HG03378 (cell line): ENCODE measurements at regions not wholly inside any gene's neighbourhood (a gene's known extent, or its start where the extent isn't known, plus 50 kb on each side); places are given as distances from the start of the nearest gene placed in this dataset.

Experiments used
- ATAC-seq: cut with Tn5 transposase; IDR thresholded peaks from one replicate; pipeline ENCODE4 v1.9.1; 2021; ENCODE audit warnings: mild to moderate bottlenecking, moderate library complexity; ENCODE audit not compliant: unreplicated experiment

DNA sequence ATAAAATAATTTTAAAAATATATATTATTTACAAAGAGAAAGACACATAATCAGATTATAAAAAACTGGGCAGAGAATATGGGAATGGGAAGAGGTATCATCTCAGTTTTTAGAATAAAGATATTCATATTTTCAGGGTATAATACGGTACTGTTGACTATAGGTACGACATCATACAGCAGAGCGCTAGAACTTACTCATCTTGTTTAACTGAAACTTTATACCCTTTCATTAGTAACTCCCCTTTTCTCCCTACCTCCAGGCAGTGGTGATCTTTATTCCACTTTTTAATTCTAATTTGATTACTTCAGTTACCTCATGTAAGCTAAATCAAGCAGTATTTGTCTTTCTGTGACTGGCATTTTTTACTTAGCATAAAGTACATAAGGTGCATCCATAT, 742.1 kb downstream of the MTRR start:
- ATAC-seq = no peak

DNA sequence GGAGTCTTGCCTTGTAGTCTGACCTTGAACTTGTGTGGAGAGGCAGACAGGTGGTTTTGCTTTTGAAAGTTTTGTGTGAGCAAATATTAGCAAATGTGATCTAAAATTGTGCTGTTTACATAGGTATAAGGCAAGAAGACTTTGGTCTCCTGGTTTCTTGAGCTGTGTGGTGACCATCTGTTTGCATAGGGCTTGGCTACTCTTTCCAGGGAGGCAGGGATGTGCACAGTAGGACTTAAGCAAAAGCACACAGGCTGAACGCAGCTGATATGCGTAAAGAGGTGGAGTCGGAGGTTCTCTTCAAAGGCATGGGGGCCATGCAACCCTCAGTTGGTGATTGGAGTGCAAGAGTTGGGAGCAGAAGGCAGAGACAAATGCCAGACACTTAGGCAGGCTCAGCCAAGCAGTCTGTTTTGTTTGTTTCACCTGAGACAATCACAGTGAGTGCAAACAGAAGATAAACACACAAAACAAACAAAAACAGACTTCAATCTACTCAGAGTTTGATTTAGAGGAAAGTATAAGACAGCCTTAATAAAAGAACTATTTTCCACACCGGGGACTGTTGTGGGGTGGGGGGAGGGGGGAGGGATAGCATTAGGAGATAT, 744.2 kb downstream of the MTRR start:
- no peak for ATAC-seq

DNA sequence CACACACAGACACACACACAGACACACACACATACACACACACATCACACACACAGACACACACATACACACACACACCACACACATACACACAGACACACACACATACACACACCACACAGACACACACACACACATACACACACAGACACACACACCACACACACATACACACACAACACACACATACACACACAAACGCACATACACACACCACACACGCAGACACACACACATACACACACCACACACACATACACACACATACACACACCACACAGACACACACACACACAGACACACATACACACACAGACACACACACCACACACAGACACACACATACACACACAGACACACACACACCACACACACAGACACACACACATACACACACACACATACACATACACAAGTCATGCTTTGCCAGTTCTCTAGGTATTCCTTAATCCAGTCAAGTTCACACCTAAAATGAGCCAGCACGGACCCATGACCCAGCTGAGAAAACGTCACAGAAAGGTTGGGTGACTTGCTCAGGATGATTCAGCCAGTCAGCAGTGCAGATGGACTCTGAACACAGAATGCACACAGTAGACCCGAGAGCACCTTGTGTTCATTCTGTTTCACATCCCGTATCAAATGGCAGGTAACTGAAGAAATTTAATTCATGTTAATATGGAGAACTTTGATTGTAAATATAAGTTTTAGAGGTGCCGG, 746.4 kb downstream of the MTRR start:
- ATAC-seq = no peak

DNA sequence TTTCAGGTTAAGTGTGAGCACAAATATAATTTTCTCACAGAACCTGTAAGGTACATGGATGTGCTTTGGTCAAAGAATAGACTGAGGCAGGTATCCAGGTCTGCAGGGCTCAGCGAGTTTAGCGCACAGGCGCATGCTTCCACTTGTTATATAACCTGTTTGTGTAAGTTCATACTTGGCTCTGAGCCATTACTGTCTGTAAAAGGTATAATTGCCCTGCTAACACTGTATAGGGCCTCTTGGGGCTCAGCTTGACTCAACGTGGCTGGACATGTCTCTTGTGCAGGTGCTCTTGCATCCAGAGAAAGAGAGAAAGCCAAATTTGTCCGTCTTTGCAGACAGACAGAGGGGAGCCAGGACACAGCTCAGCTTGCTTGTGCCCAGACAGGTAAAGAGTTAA, 759.6 kb downstream of the MTRR start:
- ATAC-seq = no peak

DNA sequence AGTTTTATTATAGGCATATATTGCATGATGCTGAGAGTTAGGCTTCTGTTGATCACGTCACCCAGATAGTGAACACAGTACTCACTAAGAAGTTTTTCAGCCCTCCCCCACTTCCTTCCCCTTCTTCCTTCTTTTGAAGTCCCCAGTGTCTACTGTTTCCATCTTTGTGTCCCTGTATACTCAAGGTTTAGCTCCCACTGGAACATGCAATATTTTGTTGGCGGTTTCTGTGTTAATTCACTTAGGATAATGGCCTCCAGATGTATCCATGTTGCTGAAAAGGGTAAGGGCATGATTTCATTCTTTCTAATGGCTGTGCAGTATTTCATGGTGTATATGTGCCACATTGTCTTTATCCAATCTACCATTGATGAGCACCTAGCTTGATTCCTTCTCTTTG, 764.3 kb downstream of the MTRR start:
- ATAC-seq = no peak

DNA sequence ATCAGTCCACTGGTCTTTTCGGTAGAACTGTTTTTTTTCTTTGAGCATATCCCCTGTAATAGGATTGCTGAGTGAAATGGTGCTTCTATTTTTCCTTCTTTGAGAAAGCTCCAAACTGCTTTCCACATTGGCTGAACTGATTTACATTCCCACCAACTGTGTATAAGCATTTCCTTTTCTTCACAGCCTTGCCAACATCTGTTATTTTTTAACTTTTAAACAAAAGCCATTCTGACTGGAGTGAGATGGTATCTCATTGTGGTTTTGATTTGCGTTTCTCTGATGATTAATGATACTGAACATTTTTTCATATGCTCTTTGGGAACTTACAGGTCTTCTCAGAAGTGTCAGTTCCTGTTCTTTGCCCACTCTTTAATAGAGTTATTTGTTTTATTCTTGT, 764.7 kb downstream of the MTRR start:
- ATAC-seq = no peak

DNA sequence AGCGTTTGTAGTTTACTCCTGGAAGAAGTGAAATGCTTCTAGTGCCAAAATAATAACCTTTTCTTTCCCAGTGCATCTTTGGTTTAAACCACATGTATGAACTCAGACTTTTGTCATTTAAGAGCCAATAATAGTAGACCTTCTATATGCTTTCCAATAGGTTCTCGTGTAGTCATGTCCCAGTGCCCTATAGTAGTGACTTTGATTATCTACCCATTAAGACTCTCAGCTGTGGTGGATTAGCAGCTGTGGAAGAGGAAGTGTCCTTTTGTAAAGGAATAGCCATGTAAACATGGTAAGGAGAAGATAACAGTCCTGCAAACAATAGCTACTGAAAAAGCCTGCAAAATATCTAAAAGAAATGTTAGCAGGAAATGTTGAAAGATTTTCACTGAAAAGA, 765.3 kb downstream of the MTRR start:
- ATAC-seq = no peak

DNA sequence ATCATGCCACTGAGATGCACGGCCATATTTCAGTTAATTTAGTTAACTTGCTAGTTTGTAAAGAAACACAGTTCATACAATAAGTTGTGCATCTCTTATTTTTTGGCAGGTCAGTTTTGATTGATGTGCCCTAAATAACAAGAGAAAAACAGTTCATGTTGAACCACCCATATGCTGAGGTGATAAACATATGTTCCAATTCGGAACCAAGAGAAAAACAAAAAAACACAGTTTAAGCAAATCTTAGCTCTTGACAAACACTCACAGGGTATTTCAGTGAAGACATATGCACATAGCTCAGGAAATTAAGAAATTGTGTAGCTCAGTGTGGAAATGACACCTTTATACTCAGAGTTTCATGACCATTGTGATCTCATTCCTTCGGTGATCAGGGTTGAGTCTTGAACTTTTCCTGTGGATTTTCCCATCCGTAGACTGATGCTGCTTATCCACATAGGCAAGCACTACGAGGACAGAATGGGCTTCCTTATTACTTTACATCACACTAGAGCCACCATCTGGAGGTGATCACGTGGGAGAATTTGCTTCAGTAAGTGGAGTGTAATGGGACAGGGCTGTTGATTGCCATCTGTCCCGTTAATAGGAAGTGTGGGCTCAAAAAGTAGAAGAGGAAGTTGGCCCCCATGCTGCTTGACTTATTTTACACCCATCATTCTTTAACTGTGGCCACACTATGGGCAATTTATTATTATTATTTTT, 773.0 kb downstream of the MTRR start:
- no peak for ATAC-seq

DNA sequence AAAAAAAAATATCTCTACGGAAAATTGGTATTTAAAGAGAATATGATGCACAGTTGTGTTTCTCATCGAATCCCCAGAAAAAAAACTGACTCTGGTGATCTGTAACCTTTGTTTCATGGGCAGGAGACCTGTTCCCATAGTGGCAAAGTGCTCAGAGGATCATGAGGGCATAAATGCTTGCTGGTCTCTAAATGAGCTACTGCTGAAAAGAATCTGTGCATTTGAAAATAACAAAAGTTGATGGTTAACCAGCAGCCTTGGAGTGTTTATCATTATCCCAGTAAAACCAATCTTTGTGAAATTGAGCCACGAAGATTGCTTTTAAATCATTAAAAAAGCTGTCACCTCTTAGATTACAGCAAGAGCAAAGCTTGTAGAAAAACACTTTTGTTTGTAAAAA, 775.4 kb downstream of the MTRR start:
- no peak for ATAC-seq

DNA sequence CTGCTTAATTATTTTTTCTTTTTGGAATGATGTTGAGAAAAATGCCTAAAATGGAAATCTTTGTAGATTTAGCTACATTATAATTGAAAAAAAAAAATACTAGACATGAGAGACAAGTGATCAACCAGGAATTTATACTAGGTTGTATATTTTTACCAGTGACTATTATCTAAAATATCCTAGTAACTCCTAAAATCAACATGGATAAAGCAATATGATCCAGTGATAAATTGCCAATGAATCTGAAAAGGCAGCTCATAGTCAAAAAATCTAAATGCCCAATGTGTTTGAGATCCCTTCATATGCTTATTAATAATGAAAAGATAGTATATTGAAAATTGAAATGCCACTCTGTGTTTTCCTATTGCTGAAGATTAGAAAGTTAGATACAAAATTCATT, 778.2 kb downstream of the MTRR start:
- ATAC-seq = no peak

DNA sequence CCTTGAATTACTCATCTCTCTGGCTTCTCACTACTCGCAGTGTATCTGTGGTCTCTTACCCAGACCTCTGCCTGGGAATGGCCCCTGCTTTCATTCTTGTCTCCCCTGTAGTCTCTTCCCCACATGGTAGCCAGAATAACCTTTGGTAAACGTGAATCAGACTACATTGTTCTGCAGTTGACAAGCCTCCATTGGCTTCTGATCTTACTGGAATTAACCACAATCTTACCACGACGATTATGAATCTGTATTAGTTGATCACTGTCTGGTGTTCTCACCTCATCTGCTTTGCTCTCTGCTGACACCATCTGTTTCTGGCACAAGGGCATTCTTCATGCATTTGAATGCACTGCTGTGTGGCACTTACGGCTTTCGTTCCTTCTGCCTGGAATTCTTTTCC, 781.2 kb downstream of the MTRR start:
- no peak for ATAC-seq

DNA sequence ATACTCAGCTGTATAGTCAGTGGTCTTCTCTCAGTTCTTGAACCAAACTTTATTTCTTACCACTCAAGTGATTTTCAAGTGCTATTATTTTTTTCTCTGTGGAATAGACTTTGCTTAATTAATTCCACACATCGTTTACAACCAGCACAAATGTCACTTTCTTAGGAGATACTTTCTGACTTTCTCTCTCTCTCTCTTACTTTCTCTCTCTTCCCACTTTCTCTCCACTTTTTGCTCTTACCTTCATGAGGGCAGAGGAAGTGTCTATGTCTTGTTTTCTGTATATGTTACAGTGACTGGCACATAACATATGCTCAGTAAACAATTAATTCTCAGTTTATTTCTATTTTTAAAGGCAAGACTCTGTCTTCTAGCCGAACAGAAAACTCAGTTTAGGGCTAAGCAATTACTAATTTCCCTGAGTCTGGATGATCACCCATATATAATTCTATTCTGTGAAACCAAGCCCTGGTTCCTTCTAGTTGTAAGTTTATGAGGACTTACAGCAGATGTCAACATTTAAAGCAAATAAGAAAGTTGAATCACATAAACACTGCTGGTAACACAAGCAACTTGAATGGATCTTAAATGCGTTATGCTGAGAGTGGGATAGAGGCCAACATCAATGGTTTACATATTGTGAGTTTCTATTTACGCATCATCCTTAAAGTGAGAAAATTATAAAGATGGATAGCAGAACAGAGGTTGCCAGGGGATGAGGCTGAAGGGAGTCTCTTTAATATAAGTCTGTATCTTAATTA, 791.4 kb downstream of the MTRR start:
- no peak for ATAC-seq

DNA sequence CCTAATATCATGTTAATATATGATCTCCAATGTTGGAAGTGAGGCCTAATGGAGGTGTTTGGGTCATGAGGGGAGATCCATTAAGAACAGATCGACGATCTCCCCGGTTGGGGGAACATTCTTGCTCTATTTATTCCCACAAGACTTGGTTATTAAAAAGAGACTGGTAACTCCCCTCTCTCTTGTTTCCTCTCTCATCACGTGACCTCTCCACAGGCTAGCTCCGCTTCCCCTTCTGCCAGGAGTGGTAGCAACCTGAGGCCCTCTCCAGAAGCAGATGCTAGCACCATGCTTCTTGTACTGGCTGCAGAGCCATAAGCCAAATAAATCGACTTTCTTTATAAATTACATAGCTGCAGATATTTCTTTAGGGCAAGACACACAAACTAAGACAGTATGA, 794.4 kb downstream of the MTRR start:
- no peak for ATAC-seq

DNA sequence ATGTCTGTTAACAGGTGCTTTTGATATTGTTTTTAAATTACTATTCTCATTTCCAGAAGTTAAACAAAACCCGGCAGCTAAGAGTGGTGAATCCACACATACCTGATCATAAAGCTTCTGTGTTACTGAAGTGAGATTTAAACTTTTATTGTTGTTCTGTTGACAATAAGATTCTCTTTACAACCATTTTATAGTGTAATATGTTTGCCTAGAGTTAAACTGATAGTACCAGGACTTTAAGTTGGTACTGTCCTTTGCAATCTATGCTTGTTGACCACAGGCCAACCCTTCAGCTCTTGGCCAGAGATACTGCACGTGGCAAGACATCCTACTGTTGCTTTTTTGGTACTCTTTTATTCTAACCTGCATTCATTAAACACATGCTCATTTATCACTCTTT, 806.2 kb downstream of the MTRR start:
- ATAC-seq = no peak

DNA sequence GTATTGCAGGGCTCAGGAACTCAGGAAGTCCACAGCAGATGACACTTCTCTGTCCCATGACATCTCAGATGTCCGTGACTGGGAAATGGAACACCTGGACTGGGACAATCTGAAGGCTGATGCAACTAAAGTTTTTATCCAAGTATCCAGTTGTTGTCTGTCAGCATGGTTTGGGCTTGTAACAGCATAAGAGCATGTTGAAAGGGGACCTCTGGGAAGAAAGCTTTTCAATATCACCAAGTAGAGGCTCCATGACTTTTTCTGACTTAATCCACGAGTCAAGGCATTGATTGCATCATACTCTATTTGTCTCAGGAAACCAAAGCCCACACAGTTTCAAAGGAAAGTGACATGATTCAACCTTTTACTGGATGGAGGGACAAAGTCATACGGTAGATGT, 807.7 kb downstream of the MTRR start:
- ATAC-seq = no peak

DNA sequence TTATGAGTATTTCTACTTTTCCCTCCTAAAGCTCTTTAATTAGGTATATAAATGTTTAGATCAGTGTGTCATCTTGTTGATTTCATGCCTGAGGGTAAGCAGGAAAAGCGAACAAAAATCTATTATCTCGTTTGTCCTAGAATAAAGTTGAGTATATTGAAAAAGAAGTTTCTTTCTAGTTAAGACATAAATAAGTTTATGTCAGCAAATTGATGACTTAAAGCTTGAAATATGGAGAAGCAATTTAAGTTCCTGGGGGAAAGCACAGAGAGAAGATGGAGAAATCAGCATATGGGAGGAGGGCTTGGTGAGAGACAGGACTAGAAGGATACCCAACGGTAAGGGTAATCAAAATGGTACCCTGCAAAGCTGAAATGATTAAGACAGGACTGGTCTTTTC, 813.4 kb downstream of the MTRR start:
- ATAC-seq = no peak

DNA sequence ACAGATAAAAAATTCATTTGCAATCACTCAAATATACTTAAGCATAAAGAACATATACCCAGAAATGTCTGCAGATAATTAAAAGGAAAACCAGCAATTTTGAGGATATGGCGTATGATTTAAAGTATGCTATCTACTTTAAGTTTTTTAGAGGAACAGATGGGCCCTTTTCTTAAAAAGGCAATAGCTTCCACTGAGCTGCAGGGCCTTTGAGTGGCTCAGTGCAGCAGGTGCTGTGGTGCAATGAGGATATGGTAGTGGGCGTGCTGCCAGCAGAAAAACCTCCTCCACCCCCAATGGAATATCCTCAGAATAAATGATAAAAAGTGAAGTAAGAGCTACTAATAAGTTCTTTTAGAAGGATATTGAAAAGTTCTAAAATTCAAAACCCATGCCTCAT, 814.5 kb downstream of the MTRR start:
- ATAC-seq = no peak

DNA sequence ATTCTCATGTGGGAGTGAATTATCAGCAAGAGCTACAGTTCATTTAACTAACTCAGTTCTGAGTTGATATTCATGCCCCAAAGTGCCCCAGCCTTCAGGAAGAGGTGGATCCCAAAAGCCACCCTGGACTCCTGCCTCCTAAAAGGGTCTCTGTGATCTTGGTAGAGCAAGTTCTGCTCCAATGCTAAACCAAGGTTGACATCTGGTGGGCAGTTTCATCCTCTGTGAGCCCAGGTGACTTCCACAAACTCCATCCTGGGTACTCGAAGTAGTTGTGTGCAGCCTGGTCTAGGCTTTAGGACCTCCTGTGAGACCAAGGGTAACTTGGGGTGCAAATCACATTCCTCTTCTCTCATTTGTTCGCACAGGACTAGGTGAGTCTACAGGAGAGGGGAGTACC, 816.8 kb downstream of the MTRR start:
- ATAC-seq = no peak

DNA sequence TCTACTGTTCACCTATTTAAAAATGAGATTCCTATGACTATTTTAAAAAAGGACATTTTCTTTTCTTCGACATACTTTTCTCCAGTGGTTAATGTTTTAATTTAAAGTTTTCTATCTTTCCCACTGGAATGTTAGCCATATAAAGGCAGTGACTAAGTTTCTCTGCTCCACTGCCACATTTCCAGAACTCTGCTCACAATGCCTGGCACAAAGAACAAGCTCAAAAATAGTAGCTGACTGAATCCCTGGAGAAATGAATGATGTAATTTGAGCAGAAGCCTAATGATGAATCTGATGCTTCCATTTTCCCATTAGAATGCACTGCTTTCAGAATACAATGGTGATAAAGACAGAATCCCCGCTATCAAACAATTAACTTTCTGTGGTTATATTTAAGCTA, 817.8 kb downstream of the MTRR start:
- no peak for ATAC-seq

DNA sequence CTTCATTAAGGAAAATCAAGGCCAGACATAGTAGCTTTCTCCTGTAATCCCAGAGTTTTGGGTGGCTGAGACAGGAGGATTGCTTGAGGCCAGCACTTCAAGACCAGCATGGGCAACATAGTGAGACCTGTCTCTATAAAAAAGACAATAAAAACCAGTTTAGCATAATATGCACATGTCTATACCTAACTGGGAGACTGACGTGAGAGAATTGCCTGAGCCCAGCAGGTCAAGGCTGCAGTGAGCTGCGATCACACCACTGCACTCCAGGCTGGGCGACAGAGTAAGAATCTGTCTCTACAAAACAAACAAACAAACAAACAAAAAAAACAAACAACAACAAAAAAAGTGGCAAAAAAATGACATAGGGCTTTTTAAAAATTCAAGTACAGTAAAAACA, 820.8 kb downstream of the MTRR start:
- no peak for ATAC-seq

DNA sequence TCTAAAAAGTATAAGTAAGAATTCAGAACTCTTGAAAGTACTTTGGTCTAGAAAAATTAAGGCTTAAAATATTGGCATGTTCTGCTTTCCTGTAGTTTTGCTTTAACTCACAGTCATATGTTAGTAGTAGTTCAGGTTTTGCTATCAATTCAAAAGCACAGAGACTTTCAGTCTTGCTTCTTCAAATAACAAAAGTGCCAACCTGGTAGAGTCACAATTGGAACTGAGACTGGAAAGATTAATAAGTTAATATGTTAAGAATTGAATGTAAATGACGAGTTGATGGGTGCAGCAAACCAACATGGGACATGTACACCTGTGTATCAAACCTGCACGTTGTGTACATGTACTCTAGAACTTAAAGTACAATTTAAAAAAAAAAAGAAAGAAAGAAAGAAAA, 822.3 kb downstream of the MTRR start:
- no peak for ATAC-seq
